HEK293 (cell line): ENCODE measurements at regions not wholly inside any gene's neighbourhood (a gene's known extent, or its start where the extent isn't known, plus 50 kb on each side); places are given as distances from the start of the nearest gene placed in this dataset.

ENCODE experiments used
- GLI4 ChIP-seq: fragments of 450-650 bp; formaldehyde crosslinking; IDR thresholded peaks from 2 replicates; pipeline ENCODE4 v1.5.1; 2016; ENCODE audit warnings: missing biosample characterization, missing genetic modification characterization
- HOXD13 ChIP-seq: sonication (generic); formaldehyde crosslinking; IDR thresholded peaks from 2 replicates; pipeline ENCODE4 v1.8.0; 2022; ENCODE audit warnings: missing genetic modification reagents, borderline replicate concordance
- KLF7 ChIP-seq: fragments of 450-650 bp; formaldehyde crosslinking; IDR thresholded peaks from 2 replicates; pipeline ENCODE4 v1.5.1; 2016; ENCODE audit warnings: missing biosample characterization, missing genetic modification characterization, borderline replicate concordance
- REST ChIP-seq: fragments of 450-650 bp; formaldehyde crosslinking; IDR thresholded peaks from 2 replicates; pipeline ENCODE4 v1.5.1; 2016; ENCODE audit warnings: missing biosample characterization, missing genetic modification characterization
- ZBTB7A ChIP-seq: fragments of 450-650 bp; formaldehyde crosslinking; IDR thresholded peaks from 2 replicates; pipeline ENCODE4 v1.5.1; 2016; ENCODE audit warnings: low read depth, missing biosample characterization, missing genetic modification characterization
- ZNF10 ChIP-seq: fragments of 450-650 bp; formaldehyde crosslinking; IDR thresholded peaks from 2 replicates; pipeline ENCODE4 v1.5.1; 2017; ENCODE audit warnings: missing biosample characterization, missing genetic modification characterization
- ZNF239 ChIP-seq: fragments of 450-650 bp; formaldehyde crosslinking; IDR thresholded peaks from 2 replicates; pipeline ENCODE4 v1.5.1; 2016; ENCODE audit warnings: missing biosample characterization, missing genetic modification characterization
- ZNF350 ChIP-seq: fragments of 450-650 bp; formaldehyde crosslinking; IDR thresholded peaks from 2 replicates; pipeline ENCODE4 v1.5.0; 2017; ENCODE audit warnings: missing biosample characterization, mild to moderate bottlenecking, missing genetic modification characterization
- ZNF610 ChIP-seq: fragments of 450-650 bp; formaldehyde crosslinking; IDR thresholded peaks from 2 replicates; pipeline ENCODE4 v1.5.1; 2016; ENCODE audit warnings: missing biosample characterization, missing genetic modification characterization, borderline replicate concordance
- ZNF747 ChIP-seq: fragments of 450-650 bp; formaldehyde crosslinking; IDR thresholded peaks from 2 replicates; pipeline ENCODE4 v1.5.1; 2016; ENCODE audit warnings: missing biosample characterization, missing genetic modification characterization
- ZNF785 ChIP-seq: fragments of 450-650 bp; formaldehyde crosslinking; IDR thresholded peaks from 2 replicates; pipeline ENCODE4 v1.5.1; 2016; ENCODE audit warnings: missing biosample characterization, missing genetic modification characterization
- TF ChIP-seq, protein P1 (sequence below): fragments of 450-650 bp; formaldehyde crosslinking; IDR thresholded peaks from 2 replicates; pipeline ENCODE4 v1.5.1; 2016; ENCODE audit warnings: missing biosample characterization, missing genetic modification characterization

DNA sequence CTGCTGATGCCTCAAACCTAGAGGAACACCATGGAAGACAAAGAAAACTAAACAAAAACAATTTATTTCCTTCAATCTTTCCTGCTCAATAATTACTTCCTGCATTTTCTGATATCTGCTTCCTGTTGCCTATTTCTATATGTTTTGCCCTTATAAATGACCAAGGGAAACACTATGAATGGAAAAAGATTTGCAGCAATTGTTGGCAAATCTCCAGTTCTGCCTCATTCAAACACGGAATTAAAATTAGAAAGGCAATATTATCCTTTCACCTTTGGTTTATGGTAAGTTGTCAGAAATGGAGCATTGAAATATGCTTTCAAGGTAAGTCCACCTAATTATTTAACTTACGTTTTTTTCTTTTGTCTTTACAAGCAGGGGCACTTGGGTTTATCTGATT, 552.2 kb upstream of the ANKRD30A start:
- no peak for TF ChIP-seq GLI4 (tag by site-specific recombination)
- no peak for TF ChIP-seq HOXD13 (CRISPR knock-in tag)
- no peak for TF ChIP-seq ZNF785 (tag by site-specific recombination)
- no peak for TF ChIP-seq REST (tag by site-specific recombination)
- TF ChIP-seq, protein P1, sequence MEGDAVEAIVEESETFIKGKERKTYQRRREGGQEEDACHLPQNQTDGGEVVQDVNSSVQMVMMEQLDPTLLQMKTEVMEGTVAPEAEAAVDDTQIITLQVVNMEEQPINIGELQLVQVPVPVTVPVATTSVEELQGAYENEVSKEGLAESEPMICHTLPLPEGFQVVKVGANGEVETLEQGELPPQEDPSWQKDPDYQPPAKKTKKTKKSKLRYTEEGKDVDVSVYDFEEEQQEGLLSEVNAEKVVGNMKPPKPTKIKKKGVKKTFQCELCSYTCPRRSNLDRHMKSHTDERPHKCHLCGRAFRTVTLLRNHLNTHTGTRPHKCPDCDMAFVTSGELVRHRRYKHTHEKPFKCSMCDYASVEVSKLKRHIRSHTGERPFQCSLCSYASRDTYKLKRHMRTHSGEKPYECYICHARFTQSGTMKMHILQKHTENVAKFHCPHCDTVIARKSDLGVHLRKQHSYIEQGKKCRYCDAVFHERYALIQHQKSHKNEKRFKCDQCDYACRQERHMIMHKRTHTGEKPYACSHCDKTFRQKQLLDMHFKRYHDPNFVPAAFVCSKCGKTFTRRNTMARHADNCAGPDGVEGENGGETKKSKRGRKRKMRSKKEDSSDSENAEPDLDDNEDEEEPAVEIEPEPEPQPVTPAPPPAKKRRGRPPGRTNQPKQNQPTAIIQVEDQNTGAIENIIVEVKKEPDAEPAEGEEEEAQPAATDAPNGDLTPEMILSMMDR (tag by site-specific recombination), result no peak
- no peak for TF ChIP-seq ZNF10 (tag by site-specific recombination)
- no peak for TF ChIP-seq ZNF747 (tag by site-specific recombination)
- no peak for TF ChIP-seq ZNF610
- TF ChIP-seq ZNF350 (tag by site-specific recombination), result no peak
- TF ChIP-seq KLF7 (tag by site-specific recombination), result no peak
- no peak for TF ChIP-seq ZBTB7A
- no peak for TF ChIP-seq ZNF239 (tag by site-specific recombination)
